RPMI7951 (cell line): ENCODE measurements at regions not wholly inside any gene's neighbourhood (a gene's known extent, or its start where the extent isn't known, plus 50 kb on each side); places are given as distances from the start of the nearest gene placed in this dataset.

ENCODE experiments used
- DNase-seq: peaks from one replicate; pipeline ENCODE4 v3.0.0-alpha.2; 2012; ENCODE audit warnings: low read depth

DNA sequence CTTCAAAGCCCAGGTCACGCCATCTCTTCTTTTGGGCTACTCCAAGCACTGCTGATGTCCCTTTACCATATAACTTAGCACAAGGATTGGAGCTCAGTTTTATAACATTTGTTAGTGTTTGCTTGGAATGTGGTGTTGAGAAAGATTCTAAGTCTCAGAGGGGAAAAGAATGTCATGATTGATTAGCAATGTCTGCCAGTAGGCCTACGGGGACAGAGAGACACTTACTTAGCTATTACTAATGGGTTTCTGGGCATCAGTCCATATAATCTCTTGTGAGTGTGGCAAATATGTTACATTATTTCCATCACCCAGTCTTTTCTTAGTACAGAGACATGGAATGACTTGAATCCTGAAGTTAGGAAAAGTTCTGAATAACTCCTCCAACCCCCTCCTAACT is 75.4 kb upstream of the FSHB start:
- DNase-seq = no peak

DNA sequence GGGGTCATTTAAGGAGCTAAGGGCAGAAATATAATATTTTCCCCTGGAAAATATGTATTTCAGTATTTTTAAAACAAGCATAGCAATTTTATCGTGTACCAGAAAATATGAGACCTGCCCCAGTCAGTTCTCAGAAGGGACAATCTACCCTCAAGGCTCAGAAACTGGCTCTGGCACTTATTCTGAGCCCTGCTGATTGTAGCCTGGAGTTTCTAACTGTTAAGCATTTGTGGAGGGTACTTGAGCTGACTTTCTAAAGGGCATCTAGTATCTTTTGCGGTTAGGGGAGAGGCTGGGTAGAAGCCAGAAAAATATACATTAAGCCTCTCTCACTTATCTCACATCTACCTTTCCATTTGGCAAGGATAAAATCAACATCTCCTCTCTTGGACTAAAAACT is 71.3 kb upstream of the FSHB start:
- no peak for DNase-seq

DNA sequence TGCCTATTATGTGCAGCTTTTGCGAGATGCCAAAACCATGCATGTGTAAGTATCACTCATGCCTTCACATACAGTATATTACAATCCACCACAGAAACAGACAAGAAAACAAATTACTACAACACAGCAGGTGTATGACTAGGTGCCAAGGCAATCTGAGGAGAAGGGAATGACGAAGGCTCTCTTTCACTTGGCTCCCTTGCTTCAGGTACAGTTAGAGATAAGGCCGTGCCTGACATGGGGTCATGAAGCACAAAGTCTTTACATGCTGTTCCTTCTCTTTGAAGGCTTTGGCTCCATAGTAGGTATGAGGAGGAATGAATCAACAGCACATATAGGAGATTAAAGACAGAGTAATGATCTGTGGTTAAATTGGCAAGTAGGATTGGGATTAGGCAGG is 65.2 kb upstream of the FSHB start:
- no peak for DNase-seq

DNA sequence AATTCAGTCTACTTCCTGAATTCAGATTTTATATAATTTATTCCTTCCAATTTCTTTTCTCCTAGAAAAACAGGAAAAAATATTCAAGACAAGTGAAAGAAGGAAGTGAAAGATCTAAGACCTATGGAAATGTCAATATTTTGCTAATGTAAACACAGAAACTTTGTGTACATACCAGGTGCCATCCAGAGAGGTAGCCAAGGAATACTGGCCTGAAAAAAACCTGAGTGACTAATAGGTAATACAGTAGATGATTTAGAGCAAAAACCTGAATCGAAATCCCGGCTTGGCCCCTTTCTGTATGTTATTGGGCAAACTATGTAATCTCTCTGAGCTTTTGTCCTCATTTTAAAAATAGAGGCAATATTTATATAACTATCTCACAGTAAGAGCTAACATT is 59.2 kb upstream of the FSHB start:
- no peak for DNase-seq

DNA sequence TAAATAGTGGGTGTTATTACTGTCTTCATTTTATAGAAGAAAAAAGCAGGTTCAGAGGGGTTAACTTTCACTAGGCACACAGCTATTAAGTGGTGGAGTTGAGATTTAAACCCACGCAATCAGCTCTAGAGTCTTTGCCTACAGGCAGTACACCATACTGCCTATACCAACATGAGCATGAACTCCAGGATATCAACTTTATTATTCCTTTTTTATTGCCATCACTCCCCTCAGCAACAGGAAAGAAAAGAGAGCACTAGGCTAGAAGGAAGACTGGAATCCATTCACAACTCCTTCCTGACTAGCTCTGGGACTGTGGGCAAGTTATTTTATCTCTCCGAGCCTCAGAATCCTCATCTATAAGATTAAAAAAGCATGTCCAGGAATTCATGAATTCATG is 58.7 kb upstream of the FSHB start:
- no peak for DNase-seq

DNA sequence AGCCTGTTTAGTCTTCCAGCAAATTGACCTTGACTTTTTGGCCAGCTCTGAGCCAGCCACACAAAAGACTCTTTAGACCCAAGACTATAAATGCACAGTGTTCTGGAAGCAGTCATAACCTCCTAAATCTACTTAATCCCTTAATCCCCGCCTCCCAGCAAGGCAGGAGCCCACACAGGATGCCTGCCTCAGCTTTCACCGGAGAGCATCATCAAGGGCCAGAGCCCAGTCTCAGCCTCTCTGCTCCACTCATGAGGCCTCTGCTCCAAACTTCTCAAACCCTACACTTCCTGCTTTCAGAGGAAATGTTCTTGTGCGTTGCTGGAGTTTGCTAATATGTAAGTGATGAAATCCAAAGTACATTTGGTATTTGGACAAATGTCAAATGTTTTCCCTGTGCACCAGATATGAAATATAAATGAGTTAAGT is 57.9 kb upstream of the FSHB start:
- no peak for DNase-seq

DNA sequence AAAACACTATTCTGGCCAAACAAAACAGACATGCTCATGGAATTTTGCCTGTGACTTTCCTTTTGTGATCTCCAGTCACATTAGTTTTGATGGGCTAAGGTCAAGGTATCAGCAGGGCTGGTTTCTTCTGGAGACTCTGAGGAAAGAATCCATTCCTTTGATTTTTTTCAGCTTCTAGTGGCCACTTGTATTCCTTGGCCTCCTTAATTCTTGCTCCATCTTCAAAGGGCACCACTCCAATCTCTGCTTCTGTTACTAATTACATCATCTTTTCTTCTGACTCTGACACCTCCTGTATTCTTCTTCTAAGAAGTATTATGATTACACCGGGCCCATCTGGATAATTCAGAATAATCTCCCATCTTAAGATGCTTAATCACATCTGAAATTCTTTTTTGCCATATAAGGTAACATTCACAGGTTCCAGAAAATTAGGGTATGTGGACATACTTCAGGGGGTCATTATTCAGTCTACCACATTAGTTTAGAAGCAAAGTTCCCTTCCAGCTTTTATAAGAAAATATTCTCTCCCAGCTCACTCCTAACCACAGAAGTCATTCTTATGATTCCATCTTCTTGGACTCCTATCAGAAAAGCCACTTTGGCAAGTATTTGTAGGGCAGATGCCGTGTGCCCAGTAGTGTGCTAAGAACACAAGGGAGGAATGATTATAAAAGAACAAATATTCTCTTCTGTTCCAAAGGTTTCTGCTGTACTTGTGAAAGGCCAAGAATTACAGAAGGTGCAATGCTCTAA is 56.4 kb upstream of the FSHB start:
- DNase-seq = no peak
